SK-N-SH (cell line): ENCODE measurements at regions not wholly inside any gene's neighbourhood (a gene's known extent, or its start where the extent isn't known, plus 50 kb on each side); places are given as distances from the start of the nearest gene placed in this dataset.

Source experiments
- CTCF ChIA-PET: fragments of 300-600, 350-600 bp; formaldehyde crosslinking; extraction: SDS; loops from one replicate; lab custom pipeline; 2021; lab: Yijun Ruan, JAX
- POLR2A ChIA-PET: fragments of 350-600 bp; sonication (Branson Sonifier 250); formaldehyde crosslinking; extraction: SDS; loops from one replicate; lab custom pipeline; 2020; ENCODE audit warnings: antibody characterized with exemption, inconsistent platforms; lab: Yijun Ruan, JAX
- DNase-seq: peaks from one replicate; pipeline ENCODE4 v3.0.0; 2012
- H2AFZ ChIP-seq: fragments of 200-600 bp; sonication (generic); 2 replicates; pipeline ENCODE4 v1.8.1; 2016; ENCODE audit warnings: antibody characterized with exemption, mild to moderate bottlenecking, low read depth
- H3F3A ChIP-seq: fragments of 200-600 bp; sonication (generic); replicated peaks from 2 replicates; pipeline ENCODE3; 2016; ENCODE audit warnings: antibody characterized with exemption, mild to moderate bottlenecking; ENCODE audit not compliant: insufficient read depth
- H3K27ac ChIP-seq, 2 experiments: fragments of 200-500 bp in 1 of 2; fragments of 200-600 bp in 1 of 2; sonication (Bioruptor generic) in 1 of 2; sonication (generic), shearing (Covaris generic) in 1 of 2; 2 replicates each; pipeline versions ENCODE4 v1.5.1 to v1.6.1; 2014 to 2016; ENCODE audit warnings: low read depth in 2 of 2, inconsistent platforms in 1 of 2, low read length in 1 of 2, mild to moderate bottlenecking in 1 of 2, mixed read lengths in 1 of 2
- H3K27me3 ChIP-seq: fragments of 200-600 bp; sonication (generic), shearing (Covaris generic); 2 replicates; pipeline ENCODE4 v1.6.1; 2016; ENCODE audit warnings: mixed run types; ENCODE audit not compliant: insufficient read depth
- H3K36me3 ChIP-seq, 2 experiments: fragments of 200-500 bp in 1 of 2; fragments of 200-600 bp in 1 of 2; sonication (Bioruptor generic) in 1 of 2; sonication (generic) in 1 of 2; replicated peaks in 1 of 2; 2 replicates each; pipeline versions ENCODE3 to v1.5.1; 2014 to 2016; ENCODE audit warnings: low read length in 1 of 2, mild to moderate bottlenecking in 1 of 2; ENCODE audit not compliant: insufficient read depth in 2 of 2, control insufficient read depth in 1 of 2
- H3K4me1 ChIP-seq, 2 experiments: fragments of 200-500 bp in 1 of 2; fragments of 200-600 bp in 1 of 2; sonication (Bioruptor generic) in 1 of 2; sonication (generic), shearing (Covaris generic) in 1 of 2; 2 replicates each; pipeline versions ENCODE4 v1.5.1 to v1.6.1; 2014 to 2016; ENCODE audit warnings: low read depth in 1 of 2, low read length in 1 of 2, mixed run types in 1 of 2; ENCODE audit not compliant: insufficient read depth in 2 of 2, control insufficient read depth in 1 of 2
- H3K4me2 ChIP-seq: fragments of 200-600 bp; sonication (generic), shearing (Covaris generic); 2 replicates; pipeline ENCODE4 v1.6.1; 2017; ENCODE audit warnings: mixed run types
- H3K4me3 ChIP-seq, 2 experiments: fragments of 200-500 bp in 1 of 2; fragments of 200-600 bp in 1 of 2; sonication (Bioruptor generic) in 1 of 2; sonication (generic), shearing (Covaris generic) in 1 of 2; 2 replicates each; pipeline versions ENCODE4 v1.5.1 to v1.8.1; 2014 to 2016; ENCODE audit warnings: low read depth in 2 of 2, inconsistent platforms in 1 of 2, low read length in 1 of 2, mild to moderate bottlenecking in 1 of 2, mixed read lengths in 1 of 2, moderate library complexity in 1 of 2
- H3K79me2 ChIP-seq: fragments of 200-600 bp; sonication (generic); 2 replicates; pipeline ENCODE4 v1.8.1; 2017; ENCODE audit warnings: mild to moderate bottlenecking; ENCODE audit not compliant: insufficient read depth
- H3K9ac ChIP-seq: fragments of 200-600 bp; sonication (generic); 2 replicates; pipeline ENCODE4 v1.6.1; 2017; ENCODE audit warnings: mixed run types
- H3K9me2 ChIP-seq: fragments of 200-600 bp; sonication (generic); 2 replicates; pipeline ENCODE4 v1.6.1; 2017; ENCODE audit warnings: mixed run types
- H3K9me3 ChIP-seq: fragments of 200-600 bp; sonication (generic); 2 replicates; pipeline ENCODE4 v1.6.1; 2017; ENCODE audit warnings: mixed run types, mild to moderate bottlenecking, moderate library complexity
- H4K20me1 ChIP-seq: fragments of 200-600 bp; sonication (generic); 2 replicates; pipeline ENCODE4 v1.6.1; 2017; ENCODE audit warnings: mild to moderate bottlenecking, mixed run types; ENCODE audit not compliant: insufficient read depth
- EP300 ChIP-seq, 2 experiments: IDR thresholded peaks; 2 replicates each; pipeline versions ENCODE4 v1.4.0 to v1.6.1; 2012; ENCODE audit warnings: borderline replicate concordance in 1 of 2, low read depth in 1 of 2, low read length in 1 of 2
- FOSL2 ChIP-seq: IDR thresholded peaks from 2 replicates; pipeline ENCODE4 v1.4.0; 2012; ENCODE audit warnings: low read depth, mild to moderate bottlenecking, moderate library complexity, borderline replicate concordance
- RAD21 ChIP-seq: IDR thresholded peaks from 2 replicates; pipeline ENCODE4 v1.6.1; 2012; ENCODE audit warnings: mild to moderate bottlenecking, low read length
- SIN3A ChIP-seq: IDR thresholded peaks from 2 replicates; pipeline ENCODE4 v1.6.1; 2012; ENCODE audit warnings: low read depth, mild to moderate bottlenecking, low read length, moderate library complexity, borderline replicate concordance
- TAF1 ChIP-seq: IDR thresholded peaks from 2 replicates; pipeline ENCODE4 v1.6.1; 2012; ENCODE audit warnings: low read depth, mild to moderate bottlenecking, low read length, moderate library complexity, borderline replicate concordance
- YY1 ChIP-seq: IDR thresholded peaks from 2 replicates; pipeline ENCODE4 v1.4.0; 2012; ENCODE audit warnings: low read depth, mild to moderate bottlenecking
- WGBS: methylation state at CpG from one replicate; pipeline ENCODE4 v1.1.6; 2017; ENCODE audit warnings: low lambda C conversion rate; 5-methylcytosine and 5-hydroxymethylcytosine counted together
- TF ChIP-seq, protein P1 (sequence below): fragments of 150-350 bp; IDR thresholded peaks from 2 replicates; pipeline ENCODE4 v1.6.1; 2017; ENCODE audit warnings: antibody characterized with exemption, low read length, low read depth, borderline replicate concordance
- TF ChIP-seq, protein P2 (sequence below): IDR thresholded peaks from 2 replicates; pipeline ENCODE4; 2012
- TF ChIP-seq, protein P3 (sequence below): fragments of 200-600 bp; sonication (generic); IDR thresholded peaks from 2 replicates; pipeline ENCODE4 v1.6.1; 2017; ENCODE audit warnings: antibody characterized with exemption, mild to moderate bottlenecking, moderate library complexity

DNA sequence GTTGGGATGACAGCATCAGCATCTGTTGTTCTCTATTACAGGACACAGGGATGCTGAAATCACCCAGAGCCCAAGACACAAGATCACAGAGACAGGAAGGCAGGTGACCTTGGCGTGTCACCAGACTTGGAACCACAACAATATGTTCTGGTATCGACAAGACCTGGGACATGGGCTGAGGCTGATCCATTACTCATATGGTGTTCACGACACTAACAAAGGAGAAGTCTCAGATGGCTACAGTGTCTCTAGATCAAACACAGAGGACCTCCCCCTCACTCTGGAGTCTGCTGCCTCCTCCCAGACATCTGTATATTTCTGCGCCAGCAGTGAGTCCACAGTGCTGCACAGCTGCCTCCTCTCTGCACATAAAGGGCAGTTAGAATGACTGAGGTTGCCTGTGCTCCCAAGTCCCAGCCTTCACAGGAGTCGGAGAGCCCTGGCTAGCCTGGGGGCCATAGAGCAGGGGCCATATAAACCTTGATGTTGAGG lies 142.2 kb upstream of the PRSS58 start:
- H3K9ac ChIP-seq = no peak overlapping the region
- CTCF ChIA-PET = interaction anchor here (1.9 kb wide), 1 partner anchor 13 kb away, joined by 7 read pairs; no protein-coding TSS in a partner anchor
- H4K20me1 ChIP-seq = no peaks in the 10 kb centered on the region
- no peaks in the 10 kb centered on the region for H3F3A ChIP-seq
- POLR2A ChIA-PET = no interaction called here
- H2AFZ ChIP-seq = no peak overlapping the region
- no peaks in the 10 kb centered on the region for H3K4me1 ChIP-seq
- no peaks in the 10 kb centered on the region for H3K9me3 ChIP-seq
- H3K9me2 ChIP-seq = no peaks in the 10 kb centered on the region
- no peak overlapping the region for H3K4me2 ChIP-seq
- H3K27me3 ChIP-seq = peaks cover 57% of the 10 kb centered on the region
- no peak overlapping the region for H3K4me3 ChIP-seq
- WGBS = 44% methylated on average over 5 of the region's 5 CpGs
- TF ChIP-seq, protein P1, sequence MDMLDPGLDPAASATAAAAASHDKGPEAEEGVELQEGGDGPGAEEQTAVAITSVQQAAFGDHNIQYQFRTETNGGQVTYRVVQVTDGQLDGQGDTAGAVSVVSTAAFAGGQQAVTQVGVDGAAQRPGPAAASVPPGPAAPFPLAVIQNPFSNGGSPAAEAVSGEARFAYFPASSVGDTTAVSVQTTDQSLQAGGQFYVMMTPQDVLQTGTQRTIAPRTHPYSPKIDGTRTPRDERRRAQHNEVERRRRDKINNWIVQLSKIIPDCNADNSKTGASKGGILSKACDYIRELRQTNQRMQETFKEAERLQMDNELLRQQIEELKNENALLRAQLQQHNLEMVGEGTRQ = no peak
- TF ChIP-seq TAF1 = no peak
- TF ChIP-seq EP300 (IDR thresholded peaks at IDR 0.05; ENCODE audit: borderline replicate concordance in 1 of 2, low read depth in 1 of 2, low read length in 1 of 2) = no peak
- TF ChIP-seq YY1 = no peak
- TF ChIP-seq SIN3A = no peak
- TF ChIP-seq FOSL2 = no peak
- no peak for DNase-seq
- no peak overlapping the region for H3K27ac ChIP-seq
- no peaks in the 10 kb centered on the region for H3K79me2 ChIP-seq
- no peaks in the 10 kb centered on the region for H3K36me3 ChIP-seq

DNA sequence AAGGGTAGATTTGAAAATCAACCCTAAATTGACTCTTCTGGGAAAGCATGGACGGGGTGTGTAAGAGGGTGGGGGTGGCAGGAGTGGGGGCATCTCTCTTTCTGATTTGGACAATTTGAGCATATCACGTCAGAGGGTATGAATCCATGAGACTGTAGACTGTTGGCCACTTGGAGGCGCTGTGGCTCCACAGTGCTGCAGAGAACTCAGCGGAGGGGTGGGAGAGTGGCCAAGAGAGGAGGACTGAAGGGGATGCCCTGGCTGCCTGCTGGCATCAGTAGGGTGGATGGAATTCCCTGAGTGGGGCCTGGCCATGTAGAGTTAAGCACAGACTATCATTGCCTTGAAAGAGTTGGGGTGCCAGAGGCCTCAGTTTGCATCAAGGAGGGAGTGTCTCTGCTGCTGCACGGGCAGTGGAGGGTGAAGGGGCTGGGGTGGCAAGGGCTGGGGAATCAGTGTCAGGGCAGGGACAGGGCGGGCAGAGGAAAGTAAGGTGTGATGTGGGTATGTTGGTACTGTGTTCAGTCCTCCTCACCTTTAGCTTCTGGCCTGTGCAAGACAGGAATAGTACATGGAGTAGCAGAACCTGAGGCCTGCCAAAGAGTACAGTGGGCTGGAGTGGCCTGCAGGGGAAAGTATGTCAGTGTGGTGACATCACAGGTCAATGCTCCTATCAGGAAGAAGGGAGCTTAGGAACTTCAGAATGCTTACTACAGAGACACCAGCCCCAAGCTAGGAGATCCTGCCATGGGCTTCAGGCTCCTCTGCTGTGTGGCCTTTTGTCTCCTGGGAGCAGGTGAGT lies 133.5 kb upstream of the PRSS58 start:
- Histone ChIP-seq H3K27ac (no peak overlapping the region), H3F3A (no peaks in the 10 kb centered on the region), H3K4me2 (no peak overlapping the region), H3K4me1 (peaks cover 0 to 15% of the 10 kb centered on the region in 2 experiments; a peak in 1 of 4 replicates), H3K9me2 (no peaks in the 10 kb centered on the region), H3K4me3 (no peak overlapping the region), H4K20me1 (no peaks in the 10 kb centered on the region), H3K36me3 (no peaks in the 10 kb centered on the region), H3K79me2 (no peaks in the 10 kb centered on the region), H3K9ac (no peak overlapping the region), H3K9me3 (no peaks in the 10 kb centered on the region), H2AFZ (no peak overlapping the region), H3K27me3 (no peaks in the 10 kb centered on the region; the same call in 1 of the 2 replicates)
- 37% methylated on average over 6 of the region's 6 CpGs for WGBS
- TF ChIP-seq, protein P2, sequence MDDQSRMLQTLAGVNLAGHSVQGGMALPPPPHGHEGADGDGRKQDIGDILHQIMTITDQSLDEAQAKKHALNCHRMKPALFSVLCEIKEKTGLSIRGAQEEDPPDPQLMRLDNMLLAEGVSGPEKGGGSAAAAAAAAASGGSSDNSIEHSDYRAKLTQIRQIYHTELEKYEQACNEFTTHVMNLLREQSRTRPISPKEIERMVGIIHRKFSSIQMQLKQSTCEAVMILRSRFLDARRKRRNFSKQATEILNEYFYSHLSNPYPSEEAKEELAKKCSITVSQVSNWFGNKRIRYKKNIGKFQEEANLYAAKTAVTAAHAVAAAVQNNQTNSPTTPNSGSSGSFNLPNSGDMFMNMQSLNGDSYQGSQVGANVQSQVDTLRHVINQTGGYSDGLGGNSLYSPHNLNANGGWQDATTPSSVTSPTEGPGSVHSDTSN = no peak
- peak; percentile 34 for TF ChIP-seq RAD21
- TF ChIP-seq, protein P3, sequence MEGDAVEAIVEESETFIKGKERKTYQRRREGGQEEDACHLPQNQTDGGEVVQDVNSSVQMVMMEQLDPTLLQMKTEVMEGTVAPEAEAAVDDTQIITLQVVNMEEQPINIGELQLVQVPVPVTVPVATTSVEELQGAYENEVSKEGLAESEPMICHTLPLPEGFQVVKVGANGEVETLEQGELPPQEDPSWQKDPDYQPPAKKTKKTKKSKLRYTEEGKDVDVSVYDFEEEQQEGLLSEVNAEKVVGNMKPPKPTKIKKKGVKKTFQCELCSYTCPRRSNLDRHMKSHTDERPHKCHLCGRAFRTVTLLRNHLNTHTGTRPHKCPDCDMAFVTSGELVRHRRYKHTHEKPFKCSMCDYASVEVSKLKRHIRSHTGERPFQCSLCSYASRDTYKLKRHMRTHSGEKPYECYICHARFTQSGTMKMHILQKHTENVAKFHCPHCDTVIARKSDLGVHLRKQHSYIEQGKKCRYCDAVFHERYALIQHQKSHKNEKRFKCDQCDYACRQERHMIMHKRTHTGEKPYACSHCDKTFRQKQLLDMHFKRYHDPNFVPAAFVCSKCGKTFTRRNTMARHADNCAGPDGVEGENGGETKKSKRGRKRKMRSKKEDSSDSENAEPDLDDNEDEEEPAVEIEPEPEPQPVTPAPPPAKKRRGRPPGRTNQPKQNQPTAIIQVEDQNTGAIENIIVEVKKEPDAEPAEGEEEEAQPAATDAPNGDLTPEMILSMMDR = peak; percentile 55
- no peak for DNase-seq
- ChIA-PET CTCF (interaction anchor here (0.7 to 1.2 kb wide), 5 partner anchors 16 to 92 kb away, joined by 3 to 4 read pairs (median 3); no protein-coding TSS in a partner anchor), POLR2A (no interaction called here)
